DMS 273 treated with DMSO at 0.1 percent for 48 hours (cell line): ENCODE measurements at regions not wholly inside any gene's neighbourhood (a gene's known extent, or its start where the extent isn't known, plus 50 kb on each side); places are given as distances from the start of the nearest gene placed in this dataset.
A peak's percentile ranks its signal among the peaks of the same experiment; 100 is the strongest.

Experiments
- DNase-seq: peaks from one replicate; lab custom pipeline; 2025; lab: John Stamatoyannopoulos, UW

GRCh38 chr9:129506041-129506440 lies 114.9 kb downstream of the C9orf50 start:
- no peak for DNase-seq

GRCh38 chr9:129505270-129505902 lies 115.5 kb downstream of the C9orf50 start:
- no peak for DNase-seq

GRCh38 chr9:129504404-129504803 lies 116.5 kb downstream of the C9orf50 start:
- DNase-seq: no peak

DNA sequence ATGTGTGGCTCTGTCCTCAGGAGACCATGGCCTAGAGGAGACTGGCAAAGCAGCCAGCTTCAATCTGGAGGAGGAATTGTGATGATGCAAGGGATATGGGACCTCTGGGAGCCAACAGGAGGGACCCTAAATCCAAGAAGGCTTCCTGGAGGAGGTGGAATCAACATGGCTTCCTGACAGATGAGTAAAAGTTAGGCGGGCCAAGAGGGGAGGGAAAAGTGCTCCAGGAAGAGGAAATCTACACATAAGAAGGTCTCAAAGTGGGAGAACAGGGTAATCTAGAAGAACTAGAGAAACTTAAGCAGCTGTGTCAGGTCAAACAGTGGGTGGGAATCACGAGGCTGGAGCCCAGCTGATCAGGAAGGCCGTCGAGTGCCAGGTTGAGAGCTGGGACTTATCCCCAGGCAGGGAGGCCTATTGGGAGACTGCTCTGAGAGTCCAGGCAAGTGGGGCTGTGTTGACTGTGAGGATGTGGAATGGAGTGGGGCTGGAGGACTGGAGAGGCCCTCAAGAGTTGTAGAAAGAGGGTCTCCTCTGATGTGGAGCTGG lies 119.1 kb downstream of the C9orf50 start:
- no peak for DNase-seq

DNA sequence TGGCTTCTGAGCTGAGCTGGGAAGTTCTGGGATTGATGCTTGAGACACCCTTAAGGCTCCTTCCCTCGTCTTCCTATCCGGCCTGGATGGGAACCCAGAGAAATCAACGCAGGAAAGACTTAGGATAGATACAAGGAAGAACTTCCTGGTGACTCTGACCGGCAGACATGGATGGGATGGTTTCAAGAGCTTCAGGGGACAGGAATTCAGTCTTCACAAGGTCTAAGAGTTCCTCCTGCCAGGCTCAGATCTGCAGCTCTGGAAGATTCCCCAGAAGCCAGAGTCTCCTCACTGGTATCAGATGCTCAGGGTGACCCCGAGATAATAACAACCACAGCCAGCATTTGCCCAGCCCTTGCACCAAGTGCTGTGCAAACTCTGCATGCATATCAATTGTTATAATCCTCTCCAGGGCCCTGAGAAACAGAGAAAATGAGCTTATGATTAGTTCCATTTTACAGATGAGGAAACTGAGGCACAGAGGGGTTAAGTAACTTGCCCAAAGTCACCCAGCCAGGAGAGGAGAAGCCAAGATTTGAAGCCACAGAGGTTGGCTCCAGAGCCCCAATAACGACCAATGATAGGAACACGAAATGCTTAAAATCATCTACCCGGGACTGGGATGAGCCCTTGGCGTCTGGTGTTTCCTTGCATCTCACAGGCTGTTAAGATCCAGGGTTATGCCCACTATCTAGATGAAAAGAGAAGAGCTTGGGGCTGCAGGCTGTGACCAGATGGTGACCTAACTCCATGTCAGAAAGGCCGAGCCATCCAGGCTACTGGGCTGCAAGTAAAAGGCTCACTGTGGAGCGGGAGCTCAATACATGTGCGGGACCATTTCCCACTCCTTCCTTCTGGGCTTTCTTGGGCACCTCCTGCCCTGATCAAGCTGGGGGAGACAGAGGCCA lies 119.8 kb downstream of the C9orf50 start:
- DNase-seq: no peak

- DNase-seq: no peak
Observed at GRCh38 chr9:129500161-129500862, 120.6 kb downstream of the C9orf50 start.

- no peak for DNase-seq
Observed at GRCh38 chr9:129498451-129499384, 122.2 kb downstream of the C9orf50 start.

GRCh38 chr9:129497813-129498450 lies 123.0 kb downstream of the C9orf50 start:
- DNase-seq: no peak

GRCh38 chr9:129497005-129497812 lies 123.7 kb downstream of the C9orf50 start:
- peak; percentile 70 for DNase-seq

DNA sequence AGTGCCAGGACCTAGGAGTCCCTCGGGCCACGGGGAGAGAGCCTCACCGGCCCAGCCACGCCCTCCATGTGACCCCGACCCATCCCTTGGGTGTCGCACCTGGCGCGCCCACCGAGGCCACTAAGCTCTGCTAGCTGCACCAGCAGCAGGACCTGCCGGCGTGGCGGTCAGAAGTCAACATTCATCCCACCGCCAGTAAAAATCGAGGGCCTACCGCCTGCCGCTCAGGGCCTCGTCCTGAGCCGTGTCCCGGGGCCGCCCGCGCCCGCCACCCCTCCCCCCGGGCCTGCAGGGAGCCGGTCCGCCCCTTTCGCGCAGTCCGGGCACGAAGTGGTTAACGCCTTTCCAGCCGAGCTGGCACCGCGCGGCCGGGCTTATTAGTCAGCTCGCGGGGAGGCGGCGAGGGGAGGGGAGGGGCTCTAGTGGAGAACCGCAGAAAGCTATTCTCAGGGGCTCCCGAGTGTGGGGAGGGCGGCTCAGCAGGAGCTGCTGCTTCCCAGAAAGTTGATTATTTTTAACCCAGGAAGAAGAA lies 124.4 kb downstream of the C9orf50 start:
- DNase-seq: peak; percentile 70

DNA sequence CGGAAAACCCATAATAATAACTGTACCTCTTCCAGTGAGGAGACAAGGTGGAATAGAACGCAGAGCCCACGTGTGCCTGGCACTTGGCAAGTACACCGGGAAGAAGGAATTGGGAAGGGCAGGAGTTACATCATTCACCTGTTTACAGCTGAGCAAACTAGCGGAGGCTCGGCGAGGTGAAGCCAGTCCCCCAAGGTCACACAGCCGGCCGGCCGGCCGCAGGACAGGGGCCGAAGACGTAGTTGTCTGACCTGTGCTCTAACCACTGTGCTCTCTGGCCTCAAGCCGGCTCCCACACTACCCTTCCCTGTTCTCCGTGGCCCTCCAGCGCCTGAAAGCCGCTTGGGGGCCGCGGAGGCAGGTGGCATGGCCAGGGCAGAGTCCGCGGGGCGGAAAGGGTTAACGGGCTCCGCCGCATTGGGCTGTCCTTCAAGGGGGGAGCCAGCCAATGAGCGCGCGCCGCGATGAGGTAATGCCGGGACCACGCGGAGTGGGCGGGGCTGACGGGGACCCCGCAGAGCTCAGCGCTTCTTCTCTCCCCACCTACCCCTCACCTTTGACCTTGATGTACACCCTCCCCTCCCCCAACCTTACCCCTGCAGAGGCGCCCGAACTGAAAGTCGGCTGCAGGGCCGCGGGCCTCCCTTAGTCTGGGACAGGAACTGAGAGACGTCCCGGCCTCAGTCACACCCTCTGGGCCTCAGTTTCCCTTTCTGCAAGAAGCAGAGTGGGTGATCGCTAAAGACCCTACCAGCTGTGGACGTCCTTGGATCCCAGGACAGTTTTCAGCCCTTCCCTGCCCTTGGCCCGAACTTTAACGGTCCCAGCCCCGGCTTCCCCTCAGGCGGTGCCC lies 125.1 kb downstream of the C9orf50 start:
- peak; percentile 49 for DNase-seq

- no peak for DNase-seq
Observed at GRCh38 chr9:129494113-129494789, 126.7 kb downstream of the C9orf50 start.

DNA sequence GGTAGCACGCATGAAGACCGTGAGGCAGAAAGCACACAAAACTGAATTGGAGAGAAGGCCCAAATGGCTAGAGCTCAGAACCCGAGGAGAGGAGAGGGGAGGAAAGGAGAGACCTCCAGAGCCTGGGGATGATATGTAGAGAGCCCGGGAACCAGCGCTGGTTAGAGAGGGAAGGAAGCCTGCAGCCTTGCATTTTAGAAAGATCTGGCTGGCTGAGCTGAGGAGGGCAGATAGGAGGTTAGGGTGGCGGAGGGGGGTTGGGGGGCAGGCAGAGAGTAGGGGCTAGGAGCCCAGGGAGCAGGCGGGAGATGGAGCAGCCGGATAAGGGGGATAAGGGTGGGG lies 127.2 kb downstream of the C9orf50 start:
- no peak for DNase-seq

DNA sequence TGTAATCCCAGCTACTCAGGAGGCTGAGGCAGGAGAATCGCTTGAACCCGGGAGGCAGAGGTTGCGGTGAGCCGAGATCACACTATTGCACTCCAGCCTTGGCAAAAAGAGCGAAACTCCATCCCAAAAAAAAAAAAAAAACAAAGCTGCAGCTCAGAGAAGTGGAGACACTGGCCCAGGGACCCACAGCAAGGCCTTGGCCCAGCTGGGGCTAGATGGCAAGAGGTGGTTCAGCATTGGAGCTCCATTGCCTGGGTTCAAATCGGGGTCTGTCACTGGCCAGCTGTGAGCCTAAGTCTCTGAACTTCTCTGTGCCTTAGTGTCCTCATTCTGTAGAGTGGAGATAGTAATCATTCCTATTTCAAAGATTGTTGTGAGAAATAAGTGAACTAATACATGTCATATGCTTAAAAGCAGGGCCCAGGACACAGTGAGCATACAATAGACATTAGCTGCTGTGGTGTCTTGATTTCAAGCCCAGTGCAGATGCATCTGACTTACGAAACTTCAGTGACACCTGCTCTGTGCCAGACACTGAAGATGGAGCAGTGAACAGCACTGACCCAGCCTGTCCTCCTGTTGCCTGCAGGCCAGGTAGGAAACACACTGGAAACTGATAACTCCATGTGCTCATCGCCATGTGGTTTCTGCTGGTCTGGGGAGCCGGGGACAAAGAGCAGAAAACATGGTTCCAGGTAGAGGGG lies 127.7 kb downstream of the C9orf50 start:
- no peak for DNase-seq

- DNase-seq: no peak
Observed at GRCh38 chr9:129491487-129491855, 129.4 kb downstream of the C9orf50 start.

- no peak for DNase-seq
Observed at GRCh38 chr9:129490583-129491486, 130.1 kb downstream of the C9orf50 start.
